Karpas-422 (cell line): ENCODE measurements at regions not wholly inside any gene's neighbourhood (a gene's known extent, or its start where the extent isn't known, plus 50 kb on each side); places are given as distances from the start of the nearest gene placed in this dataset.
"Not testable (repeated sequence)": the region's sequence is repeated elsewhere in the genome, so short reads cannot be mapped to it uniquely, and the experiment has no call there.

Source experiments
- DNase-seq: peaks from one replicate; pipeline ENCODE4 v3.0.0-alpha.2; 2015
- H2AFZ ChIP-seq: fragments of 200-600 bp; sonication (generic); 2 replicates; pipeline ENCODE4 v1.6.1; 2014; ENCODE audit warnings: antibody characterized with exemption, low read length, mixed read lengths
- H3K27ac ChIP-seq: fragments of 200-600 bp; sonication (generic); 2 replicates; pipeline ENCODE4 v1.5.1; 2014; ENCODE audit warnings: mild to moderate bottlenecking, low read length, moderate library complexity
- H3K27me3 ChIP-seq: fragments of 200-600 bp; sonication (generic); 2 replicates; pipeline ENCODE4 v1.6.1; 2014; ENCODE audit warnings: low read length, mixed read lengths
- H3K36me3 ChIP-seq: fragments of 200-600 bp; sonication (generic); 2 replicates; pipeline ENCODE4 v1.6.1; 2014; ENCODE audit warnings: low read length, mixed read lengths; ENCODE audit not compliant: insufficient read depth
- H3K4me1 ChIP-seq: fragments of 200-600 bp; sonication (generic); 2 replicates; pipeline ENCODE4 v1.6.1; 2014; ENCODE audit warnings: mild to moderate bottlenecking, low read length, mixed read lengths
- H3K4me2 ChIP-seq: fragments of 200-600 bp; sonication (generic); 2 replicates; pipeline ENCODE4 v1.6.1; 2014; ENCODE audit warnings: low read length, low read depth, mild to moderate bottlenecking; ENCODE audit not compliant: poor library complexity, severe bottlenecking
- H3K4me3 ChIP-seq: fragments of 200-600 bp; sonication (generic); 2 replicates; pipeline ENCODE4 v1.5.1; 2014; ENCODE audit warnings: mild to moderate bottlenecking, antibody characterized with exemption, low read length, mixed read lengths
- H3K79me2 ChIP-seq: fragments of 200-600 bp; sonication (generic); 2 replicates; pipeline ENCODE4 v1.6.1; 2014; ENCODE audit warnings: mild to moderate bottlenecking, low read length, mixed read lengths
- H3K9ac ChIP-seq: fragments of 200-600 bp; sonication (generic); 2 replicates; pipeline ENCODE4 v1.6.0; 2014; ENCODE audit warnings: low read length
- H3K9me2 ChIP-seq: fragments of 200-600 bp; sonication (generic), shearing (Covaris generic); replicated peaks from 2 replicates; pipeline ENCODE4 v1.6.0; 2014; ENCODE audit warnings: mild to moderate bottlenecking, low read length, moderate library complexity; ENCODE audit not compliant: insufficient read depth
- H3K9me3 ChIP-seq: fragments of 300-700, 200-600 bp; sonication (generic); 2 replicates; pipeline ENCODE4 v1.6.1; 2014; ENCODE audit warnings: low read length, mixed read lengths
- H4K20me1 ChIP-seq: fragments of 200-600 bp; sonication (generic); 2 replicates; pipeline ENCODE4 v1.6.1; 2014; ENCODE audit warnings: mild to moderate bottlenecking, antibody characterized with exemption, low read length, low read depth; ENCODE audit not compliant: insufficient read depth

DNA sequence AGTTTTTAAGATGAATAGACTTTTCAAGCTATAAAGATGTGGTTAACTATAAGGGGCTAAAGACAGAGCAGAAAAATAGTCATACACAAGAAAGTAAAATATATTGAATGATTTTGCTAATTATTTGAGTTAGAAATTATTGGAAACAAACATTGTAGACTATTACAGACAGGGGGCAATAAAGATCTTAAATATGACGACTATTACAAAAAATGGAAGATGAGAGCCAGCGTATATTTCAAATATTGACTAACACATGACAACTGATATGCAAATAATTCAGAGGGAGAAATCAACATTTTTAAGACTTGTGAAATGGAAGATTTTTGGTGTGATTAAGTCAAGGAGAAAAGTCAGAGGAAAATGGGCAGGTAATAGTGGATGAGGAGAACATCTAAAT is 520.2 kb upstream of the NUDT12 start:
- H3K9me3 ChIP-seq = peaks cover 13% of the 10 kb centered on the region
- H2AFZ ChIP-seq = no peak overlapping the region
- H3K27ac ChIP-seq = no peak overlapping the region
- no peaks in the 10 kb centered on the region for H3K9me2 ChIP-seq
- no peak overlapping the region for H3K4me3 ChIP-seq
- no peak overlapping the region for H3K9ac ChIP-seq
- no peak overlapping the region for H3K4me2 ChIP-seq
- H3K36me3 ChIP-seq = no peaks in the 10 kb centered on the region
- no peaks in the 10 kb centered on the region for H3K27me3 ChIP-seq
- H4K20me1 ChIP-seq = no peaks in the 10 kb centered on the region
- no peak for DNase-seq
- H3K4me1 ChIP-seq = no peaks in the 10 kb centered on the region
- H3K79me2 ChIP-seq = no peaks in the 10 kb centered on the region

DNA sequence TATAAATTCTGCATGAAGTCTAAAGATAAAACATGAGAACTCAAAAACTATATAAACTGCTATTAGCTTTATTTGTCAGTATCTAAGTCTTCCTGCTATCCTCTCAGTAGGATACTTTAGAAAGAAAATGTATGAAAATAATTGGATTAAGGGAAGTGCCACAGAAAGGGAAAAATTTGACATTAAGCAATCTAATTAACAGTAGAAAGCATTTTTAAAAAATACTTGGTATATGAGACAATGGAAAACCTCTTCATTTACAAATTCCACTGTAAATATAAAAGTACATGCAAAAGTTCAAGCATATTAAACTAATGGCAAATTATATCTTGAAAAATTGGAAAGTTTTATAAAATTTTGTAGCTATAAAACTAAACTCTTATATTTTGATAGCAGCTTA is 518.6 kb upstream of the NUDT12 start:
- Histone ChIP-seq H3K36me3 (no peaks in the 10 kb centered on the region), H3K27me3 (no peaks in the 10 kb centered on the region), H3K9ac (no peak overlapping the region), H2AFZ (no peak overlapping the region), H3K9me3 (peaks cover 13% of the 10 kb centered on the region), H3K79me2 (no peaks in the 10 kb centered on the region), H3K4me2 (no peak overlapping the region), H3K9me2 (no peaks in the 10 kb centered on the region), H3K4me3 (no peak overlapping the region), H4K20me1 (no peaks in the 10 kb centered on the region), H3K27ac (no peak overlapping the region), H3K4me1 (no peaks in the 10 kb centered on the region)
- DNase-seq = no peak

DNA sequence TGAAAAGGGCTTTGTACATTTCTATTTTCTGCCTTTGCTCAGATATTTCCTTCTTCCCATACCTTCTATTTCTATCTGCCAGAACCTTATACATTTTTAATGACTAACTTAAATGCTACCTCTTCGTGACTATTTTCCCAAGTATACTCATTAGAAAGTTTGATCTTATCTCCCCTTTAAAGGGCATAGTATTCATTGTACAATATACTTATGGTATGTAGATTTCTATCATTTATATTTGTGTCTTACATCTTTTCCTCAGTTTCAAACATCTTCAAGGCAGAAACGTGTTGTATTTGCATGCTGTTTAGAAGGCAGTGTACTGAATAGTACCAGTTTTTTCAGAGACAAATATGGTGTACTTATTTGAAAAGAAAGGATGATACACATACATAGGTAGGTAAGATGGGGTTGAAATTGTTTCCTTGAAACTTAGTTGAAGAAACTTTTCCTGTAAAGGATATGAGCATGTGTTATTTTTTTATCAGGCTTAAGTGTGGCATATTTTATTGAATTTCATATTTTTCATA is 518.1 kb upstream of the NUDT12 start:
- H3K79me2 ChIP-seq = no peaks in the 10 kb centered on the region
- no peak overlapping the region for H3K27ac ChIP-seq
- H3K9me3 ChIP-seq = peaks cover 10% of the 10 kb centered on the region
- H3K9ac ChIP-seq = no peak overlapping the region
- DNase-seq = no peak
- H4K20me1 ChIP-seq = no peaks in the 10 kb centered on the region
- no peaks in the 10 kb centered on the region for H3K27me3 ChIP-seq
- no peaks in the 10 kb centered on the region for H3K36me3 ChIP-seq
- H2AFZ ChIP-seq = no peak overlapping the region
- H3K4me2 ChIP-seq = no peak overlapping the region
- no peak overlapping the region for H3K4me3 ChIP-seq
- H3K9me2 ChIP-seq = no peaks in the 10 kb centered on the region
- H3K4me1 ChIP-seq = no peaks in the 10 kb centered on the region

DNA sequence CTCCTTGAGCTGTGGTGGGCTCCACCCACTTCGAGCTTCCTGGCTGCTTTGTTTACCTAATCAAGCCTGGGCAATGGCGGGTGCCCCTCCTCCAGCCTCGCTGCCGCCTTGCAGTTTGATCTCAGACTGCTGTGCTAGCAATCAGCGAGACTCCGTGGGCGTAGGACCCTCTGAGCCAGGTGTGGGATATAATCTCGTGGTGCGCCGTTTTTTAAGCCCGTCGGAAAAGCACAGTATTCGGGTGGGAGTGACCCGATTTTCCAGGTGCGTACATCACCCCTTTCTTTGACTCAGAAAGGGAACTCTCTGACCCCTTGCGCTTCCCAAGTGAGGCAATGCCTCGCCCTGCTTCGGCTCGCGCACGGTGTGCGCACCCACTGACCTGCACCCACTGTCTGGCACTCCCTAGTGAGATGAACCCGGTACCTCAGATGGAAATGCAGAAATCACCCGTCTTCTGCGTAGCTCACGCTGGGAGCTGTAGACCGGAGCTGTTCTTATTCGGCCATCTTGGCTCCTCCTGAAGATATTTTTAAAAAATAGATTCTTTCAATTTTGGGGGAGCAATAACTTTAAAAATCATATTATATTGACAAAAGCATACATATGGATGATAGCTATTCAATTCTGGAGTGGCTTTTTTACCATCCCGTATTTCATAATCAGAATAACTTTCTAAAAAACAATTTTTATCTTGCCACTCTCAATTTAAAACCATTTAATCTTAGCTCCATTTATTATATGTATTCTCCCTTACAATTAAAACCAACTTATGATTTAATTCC is 517.5 kb upstream of the NUDT12 start:
- H2AFZ ChIP-seq, H3K27ac ChIP-seq, H3K27me3 ChIP-seq, H3K9ac ChIP-seq, H3K9me2 ChIP-seq, H4K20me1 ChIP-seq, DNase-seq, H3K36me3 ChIP-seq, H3K4me3 ChIP-seq, H3K79me2 ChIP-seq, H3K4me1 ChIP-seq, H3K4me2 ChIP-seq: not testable (repeated sequence)
- H3K9me3 ChIP-seq = peaks cover 10% of the 10 kb centered on the region

DNA sequence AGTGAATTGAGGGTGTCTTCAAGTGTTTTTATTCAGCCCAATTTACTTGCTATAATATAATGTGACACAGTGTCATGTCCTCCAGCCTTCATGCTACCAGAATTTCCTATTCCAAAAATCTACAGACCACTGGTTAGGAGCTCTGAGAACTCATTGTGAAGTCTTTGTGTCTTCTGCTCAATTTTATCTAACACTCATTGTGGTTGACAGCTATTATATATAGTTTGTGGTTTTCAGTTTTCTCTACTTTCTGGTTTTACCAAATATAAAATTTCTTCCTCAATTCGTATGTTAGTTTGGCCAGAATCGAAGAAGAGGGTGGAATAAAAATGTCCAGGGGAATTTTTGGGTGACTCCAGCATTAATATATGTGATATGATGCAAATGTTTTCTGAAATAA is 509.3 kb upstream of the NUDT12 start:
- DNase-seq = no peak
- H3K4me1 ChIP-seq = no peaks in the 10 kb centered on the region
- no peaks in the 10 kb centered on the region for H4K20me1 ChIP-seq
- H3K4me2 ChIP-seq = no peak overlapping the region
- H3K36me3 ChIP-seq = no peaks in the 10 kb centered on the region
- no peak overlapping the region for H3K27ac ChIP-seq
- no peaks in the 10 kb centered on the region for H3K9me2 ChIP-seq
- H2AFZ ChIP-seq = no peak overlapping the region
- no peak overlapping the region for H3K9ac ChIP-seq
- peaks cover 3% of the 10 kb centered on the region; the same call in 1 of the 2 replicates for H3K9me3 ChIP-seq
- no peaks in the 10 kb centered on the region for H3K27me3 ChIP-seq
- no peak overlapping the region for H3K4me3 ChIP-seq
- H3K79me2 ChIP-seq = no peaks in the 10 kb centered on the region

DNA sequence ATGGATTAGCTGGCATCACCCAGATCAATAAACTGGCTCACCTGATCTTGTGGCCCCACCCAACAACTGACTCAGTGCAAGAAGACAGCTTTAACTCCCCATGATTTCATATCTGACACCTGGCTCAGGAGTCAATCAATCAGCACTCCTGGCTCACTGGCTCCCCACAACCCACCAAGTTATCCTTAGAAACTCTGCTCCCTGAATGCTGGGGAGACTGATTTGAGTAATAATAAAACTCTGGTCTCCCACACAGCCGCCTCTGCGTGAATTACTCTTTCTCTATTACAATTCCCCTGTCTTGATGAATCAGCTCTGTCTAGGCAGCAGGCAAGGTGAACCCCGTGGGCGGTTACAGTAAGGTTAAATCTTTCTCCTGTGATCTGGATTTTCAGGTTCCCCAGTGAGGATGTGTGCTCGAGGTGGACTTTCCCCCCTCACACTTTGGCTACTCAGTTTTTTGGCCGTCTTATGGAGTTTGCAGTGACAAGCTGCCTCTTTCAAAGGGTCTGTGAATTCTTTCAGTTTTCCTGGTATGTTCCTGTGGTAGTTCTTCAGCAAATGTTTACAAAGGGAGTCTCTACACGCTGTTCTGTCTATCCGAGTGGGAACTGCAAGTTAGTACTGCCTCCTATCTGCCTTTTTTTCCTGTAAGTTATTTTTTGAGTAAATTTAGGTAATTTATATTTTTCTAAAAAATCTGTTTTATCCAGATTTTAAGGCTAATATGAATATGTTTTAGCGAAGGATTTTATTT is 500.2 kb upstream of the NUDT12 start:
- DNase-seq = no peak
- no peaks in the 10 kb centered on the region for H3K9me2 ChIP-seq
- no peak overlapping the region for H3K4me2 ChIP-seq
- H4K20me1 ChIP-seq = no peaks in the 10 kb centered on the region
- no peaks in the 10 kb centered on the region for H3K4me1 ChIP-seq
- peaks cover 14% of the 10 kb centered on the region; the same call in 1 of the 2 replicates for H3K9me3 ChIP-seq
- no peaks in the 10 kb centered on the region for H3K79me2 ChIP-seq
- H3K4me3 ChIP-seq = no peak overlapping the region
- no peak overlapping the region for H3K27ac ChIP-seq
- no peak overlapping the region for H3K9ac ChIP-seq
- no peak overlapping the region for H2AFZ ChIP-seq
- no peaks in the 10 kb centered on the region for H3K36me3 ChIP-seq
- no peaks in the 10 kb centered on the region for H3K27me3 ChIP-seq

DNA sequence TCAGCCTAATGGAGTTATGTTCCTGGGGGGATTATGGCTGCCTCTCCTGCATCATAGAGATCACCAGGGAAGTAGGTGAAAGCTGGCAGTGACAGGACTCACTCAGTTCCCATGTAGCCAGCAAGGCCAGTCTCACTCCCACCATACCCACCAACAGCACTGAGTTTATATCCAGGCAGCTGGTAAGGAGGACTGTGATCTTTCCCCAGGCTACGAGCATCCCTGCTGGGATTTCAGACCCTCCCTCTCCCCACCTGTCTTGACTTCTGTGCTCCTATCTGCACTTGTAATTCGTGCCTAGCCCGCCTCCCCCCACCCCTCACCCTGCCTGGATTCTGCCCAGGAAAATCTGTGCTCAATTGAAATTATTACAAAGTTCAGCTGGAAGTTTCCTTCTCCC is 499.1 kb upstream of the NUDT12 start:
- Histone ChIP-seq H3K4me3 (no peak overlapping the region), H3K27me3 (no peaks in the 10 kb centered on the region), H4K20me1 (no peaks in the 10 kb centered on the region), H3K36me3 (no peaks in the 10 kb centered on the region), H3K9ac (no peak overlapping the region), H3K79me2 (no peaks in the 10 kb centered on the region), H3K9me2 (no peaks in the 10 kb centered on the region), H2AFZ (no peak overlapping the region), H3K4me1 (no peaks in the 10 kb centered on the region), H3K9me3 (peaks cover 14% of the 10 kb centered on the region), H3K4me2 (no peak overlapping the region), H3K27ac (no peak overlapping the region)
- DNase-seq = no peak

DNA sequence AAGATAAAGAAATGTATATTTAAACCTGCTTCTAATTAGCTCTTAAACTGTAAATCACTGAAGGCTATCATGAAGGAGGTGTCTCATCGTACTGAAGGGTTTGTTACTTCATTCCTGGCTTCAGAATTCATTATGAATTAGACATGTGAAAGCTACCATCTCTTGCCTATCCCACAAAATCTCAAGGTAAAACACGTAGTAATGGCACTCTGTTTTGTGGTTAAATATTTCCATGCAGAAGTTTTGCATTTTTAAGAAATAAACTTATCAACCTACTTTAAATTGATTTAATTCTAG is 490.7 kb upstream of the NUDT12 start:
- Histone ChIP-seq H3K9ac (no peak overlapping the region), H3K4me2 (no peak overlapping the region), H3K4me3 (no peak overlapping the region), H3K79me2 (no peaks in the 10 kb centered on the region), H3K27ac (no peak overlapping the region), H3K36me3 (no peaks in the 10 kb centered on the region), H3K27me3 (no peaks in the 10 kb centered on the region), H3K4me1 (no peaks in the 10 kb centered on the region), H3K9me2 (no peaks in the 10 kb centered on the region; the same call in 1 of the 2 replicates), H4K20me1 (no peaks in the 10 kb centered on the region), H2AFZ (no peak overlapping the region), H3K9me3 (no peaks in the 10 kb centered on the region; the same call in none of the 2 replicates)
- DNase-seq = no peak
